ENCODE measurements at regions not wholly inside any gene's neighbourhood (a gene's known extent, or its start where the extent isn't known, plus 50 kb on each side); places are given as distances from the start of the nearest gene placed in this dataset.

DNA sequence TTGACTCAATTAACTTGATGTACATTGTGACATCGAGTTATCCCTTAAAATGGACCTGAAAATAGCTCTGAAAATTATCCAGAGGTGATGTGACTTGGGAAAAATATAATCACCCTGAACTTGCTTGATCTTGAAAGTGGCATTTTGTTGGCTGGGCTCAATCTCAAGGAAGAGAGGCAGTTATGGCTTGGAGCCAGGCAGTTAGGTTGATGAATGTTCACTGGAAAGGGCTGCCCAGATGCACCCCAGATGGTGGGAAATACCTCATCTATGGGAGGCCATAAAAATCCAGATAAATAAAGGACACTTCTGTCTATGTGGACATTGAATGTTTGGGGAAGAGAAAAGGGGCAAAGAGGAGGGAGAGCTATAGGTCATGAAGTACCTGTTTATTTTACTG, 55.7 kb upstream of the OR5AN1 start:
- no peak for DNase-seq (ENCODE audit: low read depth)
- H3K4me3 ChIP-seq (ENCODE audit: low read depth, low read length), result no peak overlapping the region
- TF ChIP-seq, protein P1, sequence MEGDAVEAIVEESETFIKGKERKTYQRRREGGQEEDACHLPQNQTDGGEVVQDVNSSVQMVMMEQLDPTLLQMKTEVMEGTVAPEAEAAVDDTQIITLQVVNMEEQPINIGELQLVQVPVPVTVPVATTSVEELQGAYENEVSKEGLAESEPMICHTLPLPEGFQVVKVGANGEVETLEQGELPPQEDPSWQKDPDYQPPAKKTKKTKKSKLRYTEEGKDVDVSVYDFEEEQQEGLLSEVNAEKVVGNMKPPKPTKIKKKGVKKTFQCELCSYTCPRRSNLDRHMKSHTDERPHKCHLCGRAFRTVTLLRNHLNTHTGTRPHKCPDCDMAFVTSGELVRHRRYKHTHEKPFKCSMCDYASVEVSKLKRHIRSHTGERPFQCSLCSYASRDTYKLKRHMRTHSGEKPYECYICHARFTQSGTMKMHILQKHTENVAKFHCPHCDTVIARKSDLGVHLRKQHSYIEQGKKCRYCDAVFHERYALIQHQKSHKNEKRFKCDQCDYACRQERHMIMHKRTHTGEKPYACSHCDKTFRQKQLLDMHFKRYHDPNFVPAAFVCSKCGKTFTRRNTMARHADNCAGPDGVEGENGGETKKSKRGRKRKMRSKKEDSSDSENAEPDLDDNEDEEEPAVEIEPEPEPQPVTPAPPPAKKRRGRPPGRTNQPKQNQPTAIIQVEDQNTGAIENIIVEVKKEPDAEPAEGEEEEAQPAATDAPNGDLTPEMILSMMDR (IDR thresholded peaks at IDR 0.05; ENCODE audit: low read depth, low read length, missing control alignments), result no peak
- in situ Hi-C loops (cut with HindIII; ENCODE audit: low sequenced_read_pairs), result no loop called here

DNA sequence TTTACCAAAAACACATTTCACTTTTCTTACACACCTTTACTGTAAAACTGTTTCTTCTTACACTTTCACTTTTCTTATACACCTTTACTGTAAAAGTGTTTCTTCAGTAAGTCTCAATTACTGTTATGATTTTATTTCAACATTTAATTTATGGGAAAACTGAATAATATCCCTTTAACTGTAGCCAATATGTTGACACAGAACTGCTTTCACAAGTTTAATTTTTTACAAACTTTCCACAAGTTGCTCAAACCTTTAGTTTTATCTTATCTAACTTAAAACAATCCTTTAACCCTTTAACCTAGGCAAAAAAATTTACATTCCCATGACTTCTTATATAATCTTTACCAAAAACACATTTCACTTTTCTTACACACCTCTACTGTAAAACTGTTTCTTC, 63.3 kb upstream of the OR5AN1 start:
- in situ Hi-C loops (cut with HindIII; ENCODE audit: low sequenced_read_pairs), result no loop called here

DNA sequence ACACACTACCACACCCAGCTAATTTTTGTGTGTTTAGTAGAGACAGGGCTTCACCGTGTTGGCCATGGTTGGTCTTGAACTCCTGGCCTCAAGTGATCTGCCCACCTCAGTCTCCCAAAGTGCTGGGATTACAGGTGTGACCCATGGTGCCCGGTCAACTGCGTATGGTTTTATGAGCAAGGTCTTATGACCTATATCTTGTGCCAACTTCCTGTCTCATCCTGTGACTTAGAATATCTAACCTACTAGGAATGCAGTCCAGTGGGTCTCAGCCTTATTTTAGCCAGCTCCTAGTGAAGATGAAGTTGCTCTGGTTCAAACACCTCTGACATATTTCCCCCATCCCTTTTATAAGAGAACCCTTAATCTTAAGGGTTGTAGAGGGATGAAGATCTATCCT, 66.1 kb upstream of the OR5AN1 start:
- TF ChIP-seq, protein P1 (IDR thresholded peaks at IDR 0.05; ENCODE audit: low read depth, low read length, missing control alignments), result no peak
- no peak for DNase-seq (ENCODE audit: low read depth)
- no peak overlapping the region for H3K4me3 ChIP-seq (ENCODE audit: low read depth, low read length)
- in situ Hi-C loops (cut with HindIII; ENCODE audit: low sequenced_read_pairs), result no loop called here

More for the DNA sequence above, 63.3 kb upstream of the OR5AN1 start:
- H3K4me3 ChIP-seq (ENCODE audit: low read depth, low read length), result no peak overlapping the region
- TF ChIP-seq, protein P1 (IDR thresholded peaks at IDR 0.05; ENCODE audit: low read depth, low read length, missing control alignments), result no peak
- no peak for DNase-seq (ENCODE audit: low read depth)

DNA sequence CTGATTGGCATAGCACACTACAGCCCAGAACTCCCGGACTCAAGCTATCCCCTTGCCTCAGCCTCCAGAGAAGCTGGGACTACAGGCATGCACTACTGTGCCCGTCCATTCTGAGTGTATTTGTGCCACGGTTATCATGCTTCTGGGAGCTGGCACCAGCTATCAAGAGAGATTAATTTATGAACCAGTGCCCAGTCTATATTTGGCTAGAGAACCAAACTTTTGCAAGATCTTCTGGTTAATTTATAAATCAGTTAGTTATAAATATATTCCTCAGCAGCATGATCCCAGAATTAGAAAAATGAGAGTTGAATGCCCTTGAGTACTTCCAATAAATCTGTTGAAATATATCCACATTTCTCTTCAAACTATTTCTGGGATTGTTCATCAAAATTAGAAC, 67.5 kb upstream of the OR5AN1 start:
- no peak overlapping the region for H3K4me3 ChIP-seq (ENCODE audit: low read depth, low read length)
- in situ Hi-C loops (cut with HindIII; ENCODE audit: low sequenced_read_pairs), result no loop called here
- no peak for DNase-seq (ENCODE audit: low read depth)
- TF ChIP-seq, protein P1 (IDR thresholded peaks at IDR 0.05; ENCODE audit: low read depth, low read length, missing control alignments), result no peak

DNA sequence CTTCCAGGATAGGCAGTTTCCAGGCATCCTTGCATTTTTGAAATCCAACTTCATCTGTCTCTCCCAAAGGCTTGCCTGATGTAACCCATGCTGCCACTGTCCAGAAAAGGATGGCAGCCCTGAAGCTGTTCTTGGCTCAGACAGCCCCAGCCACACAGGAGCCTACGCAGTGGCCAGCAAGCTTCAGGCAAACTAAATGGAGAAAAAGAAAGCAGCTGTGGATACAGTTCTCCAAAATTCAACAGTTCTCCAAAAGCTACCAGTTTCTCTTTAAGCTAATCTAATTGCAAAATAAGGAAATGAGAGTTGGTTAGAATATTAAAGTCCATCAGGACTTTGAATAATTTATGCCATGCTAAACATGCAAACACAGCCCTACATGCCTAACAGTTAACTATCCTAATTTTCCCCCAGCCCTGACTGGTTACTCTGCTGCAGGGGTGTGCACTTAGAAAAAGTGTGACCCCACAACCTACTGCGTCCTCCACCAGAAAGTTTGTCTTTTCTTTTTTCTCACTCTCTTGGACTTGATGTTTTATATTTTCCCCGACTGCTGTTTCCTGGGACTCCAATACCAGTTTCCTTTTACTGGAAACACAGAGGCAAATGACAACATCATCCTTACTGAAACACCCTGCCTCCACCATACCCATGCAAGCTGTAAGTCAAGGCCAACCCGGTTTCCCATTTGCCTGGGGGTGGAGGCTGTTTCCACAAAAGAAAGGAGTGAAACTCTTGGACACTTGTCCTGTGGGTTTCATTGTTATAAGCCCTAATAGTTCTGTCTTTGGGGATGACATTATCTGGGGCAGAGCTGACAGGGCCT, 69.1 kb upstream of the OR5AN1 start:
- in situ Hi-C loops (cut with HindIII; ENCODE audit: low sequenced_read_pairs), result no loop called here
- TF ChIP-seq, protein P1 (IDR thresholded peaks at IDR 0.05; ENCODE audit: low read depth, low read length, missing control alignments), result no peak
- no peak for DNase-seq (ENCODE audit: low read depth)
- H3K4me3 ChIP-seq (ENCODE audit: low read depth, low read length), result no peak overlapping the region

DNA sequence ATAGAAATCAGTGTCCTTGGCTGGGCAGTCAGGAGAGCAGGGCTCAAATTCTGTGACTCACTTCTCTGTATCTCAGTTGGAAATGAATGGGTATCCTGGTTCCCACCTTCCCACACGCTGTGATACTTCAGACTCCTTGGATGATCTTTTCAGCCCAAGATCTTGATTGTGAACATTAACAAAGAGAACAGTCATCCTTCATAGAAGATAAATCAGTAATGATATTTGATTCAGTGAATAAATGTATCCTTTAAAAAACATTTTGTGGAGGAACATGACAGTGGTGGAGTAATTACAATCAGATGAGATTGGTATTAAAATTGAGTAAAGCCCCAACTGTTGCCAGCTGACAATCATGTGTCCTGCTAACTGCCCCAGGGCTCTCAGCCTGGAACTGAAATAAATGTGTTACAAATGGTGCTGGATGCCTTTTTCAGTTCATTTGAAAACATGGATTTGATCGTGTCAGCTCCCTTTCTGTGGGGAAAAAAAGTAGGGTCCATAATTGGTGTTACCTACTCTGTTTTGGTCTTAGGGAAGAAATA, 72.9 kb upstream of the OR5AN1 start:
- in situ Hi-C loops (cut with HindIII; ENCODE audit: low sequenced_read_pairs), result no loop called here
- TF ChIP-seq, protein P1 (IDR thresholded peaks at IDR 0.05; ENCODE audit: low read depth, low read length, missing control alignments), result no peak
- no peak overlapping the region for H3K4me3 ChIP-seq (ENCODE audit: low read depth, low read length)
- no peak for DNase-seq (ENCODE audit: low read depth)

All from astrocyte of the cerebellum (primary cell).